ENCODE measurements at regions not wholly inside any gene's neighbourhood (a gene's known extent, or its start where the extent isn't known, plus 50 kb on each side); places are given as distances from the start of the nearest gene placed in this dataset.

- Histone ChIP-seq H3K4me1 (no peaks in the 10 kb centered on the region), H3K4me3 (replicated peaks in 1 of 3) (no peak overlapping the region), H3K36me3 (no peaks in the 10 kb centered on the region), H3K9me3 (no peaks in the 10 kb centered on the region), H3K27me3 (no peaks in the 10 kb centered on the region), H3K27ac (no peak overlapping the region)
- intact Hi-C loops (cut with DNase I), result no loop called here
- WGBS, 2 donors, result 67 to 71% methylated on average over 2 of the region's 2 CpGs
- TF ChIP-seq, protein P1, sequence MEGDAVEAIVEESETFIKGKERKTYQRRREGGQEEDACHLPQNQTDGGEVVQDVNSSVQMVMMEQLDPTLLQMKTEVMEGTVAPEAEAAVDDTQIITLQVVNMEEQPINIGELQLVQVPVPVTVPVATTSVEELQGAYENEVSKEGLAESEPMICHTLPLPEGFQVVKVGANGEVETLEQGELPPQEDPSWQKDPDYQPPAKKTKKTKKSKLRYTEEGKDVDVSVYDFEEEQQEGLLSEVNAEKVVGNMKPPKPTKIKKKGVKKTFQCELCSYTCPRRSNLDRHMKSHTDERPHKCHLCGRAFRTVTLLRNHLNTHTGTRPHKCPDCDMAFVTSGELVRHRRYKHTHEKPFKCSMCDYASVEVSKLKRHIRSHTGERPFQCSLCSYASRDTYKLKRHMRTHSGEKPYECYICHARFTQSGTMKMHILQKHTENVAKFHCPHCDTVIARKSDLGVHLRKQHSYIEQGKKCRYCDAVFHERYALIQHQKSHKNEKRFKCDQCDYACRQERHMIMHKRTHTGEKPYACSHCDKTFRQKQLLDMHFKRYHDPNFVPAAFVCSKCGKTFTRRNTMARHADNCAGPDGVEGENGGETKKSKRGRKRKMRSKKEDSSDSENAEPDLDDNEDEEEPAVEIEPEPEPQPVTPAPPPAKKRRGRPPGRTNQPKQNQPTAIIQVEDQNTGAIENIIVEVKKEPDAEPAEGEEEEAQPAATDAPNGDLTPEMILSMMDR (IDR thresholded peaks at IDR 0.05), result no peak
- TF ChIP-seq POLR2A (IDR thresholded peaks at IDR 0.05), result no peak
- no peak for DNase-seq
These were observed 815.8 kb downstream of the METTL15 start for GRCh38 chr11:28924004-28924403.

- Histone ChIP-seq H3K4me3 (replicated peaks in 1 of 3) (no peak overlapping the region), H3K36me3 (no peaks in the 10 kb centered on the region), H3K27me3 (no peaks in the 10 kb centered on the region), H3K9me3 (no peaks in the 10 kb centered on the region), H3K4me1 (no peaks in the 10 kb centered on the region), H3K27ac (no peak overlapping the region)
- no peak for DNase-seq
- TF ChIP-seq POLR2A (IDR thresholded peaks at IDR 0.05), result no peak
- TF ChIP-seq, protein P1 (IDR thresholded peaks at IDR 0.05), result no peak
- 31 to 72% methylated on average over 2 of the region's 2 CpGs for WGBS, 2 donors
- intact Hi-C loops (cut with DNase I), result no loop called here
These were observed 814.3 kb downstream of the METTL15 start for GRCh38 chr11:28922386-28922981.

DNA sequence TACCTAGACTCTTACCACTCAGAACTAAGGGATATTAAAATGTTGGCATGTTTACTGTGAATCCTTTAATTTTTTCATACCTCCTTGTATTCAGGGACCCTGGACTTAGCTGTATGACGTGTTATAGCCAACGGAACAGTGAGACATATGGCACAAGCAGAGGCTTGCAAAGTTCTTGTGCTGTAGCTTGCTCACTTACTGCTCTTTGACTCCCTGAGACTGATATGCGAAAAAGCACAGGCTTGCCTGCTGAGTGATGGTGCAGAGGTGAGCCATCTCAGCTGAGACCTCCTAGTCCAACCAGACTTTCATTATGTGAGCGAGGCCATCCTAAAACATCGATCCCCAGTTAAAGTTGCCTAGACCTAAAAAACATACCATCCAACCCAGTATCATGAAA is 811.0 kb downstream of the METTL15 start:
- Histone ChIP-seq H3K36me3 (no peaks in the 10 kb centered on the region), H3K4me1 (no peaks in the 10 kb centered on the region), H3K27me3 (no peaks in the 10 kb centered on the region), H3K4me3 (replicated peaks in 1 of 3) (no peak overlapping the region), H3K27ac (no peak overlapping the region), H3K9me3 (no peaks in the 10 kb centered on the region)
- TF ChIP-seq POLR2A (IDR thresholded peaks at IDR 0.05), result no peak
- TF ChIP-seq, protein P1 (IDR thresholded peaks at IDR 0.05), result no peak
- no peak for DNase-seq
- intact Hi-C loops (cut with DNase I), result no loop called here
- 86 to 93% methylated on average over 5 of the region's 5 CpGs for WGBS, 2 donors

GRCh38 chr11:28913883-28914282 is 805.7 kb downstream of the METTL15 start:
- TF ChIP-seq POLR2A (IDR thresholded peaks at IDR 0.05), result no peak
- TF ChIP-seq, protein P1 (IDR thresholded peaks at IDR 0.05), result no peak
- intact Hi-C loops (cut with DNase I), result no loop called here
- Histone ChIP-seq H3K4me3 (replicated peaks in 1 of 3) (no peak overlapping the region), H3K9me3 (no peaks in the 10 kb centered on the region), H3K27me3 (no peaks in the 10 kb centered on the region), H3K4me1 (no peaks in the 10 kb centered on the region), H3K27ac (no peak overlapping the region), H3K36me3 (no peaks in the 10 kb centered on the region)
- no peak for DNase-seq

GRCh38 chr11:28911829-28912228 is 803.6 kb downstream of the METTL15 start:
- Histone ChIP-seq H3K4me3 (replicated peaks in 1 of 3) (no peak overlapping the region), H3K27me3 (no peaks in the 10 kb centered on the region), H3K4me1 (no peaks in the 10 kb centered on the region), H3K36me3 (no peaks in the 10 kb centered on the region), H3K27ac (no peak overlapping the region), H3K9me3 (no peaks in the 10 kb centered on the region)
- intact Hi-C loops (cut with DNase I), result no loop called here
- 71 to 77% methylated on average over 1 of the region's 1 CpG for WGBS, 2 donors
- TF ChIP-seq, protein P1 (IDR thresholded peaks at IDR 0.05), result no peak
- TF ChIP-seq POLR2A (IDR thresholded peaks at IDR 0.05), result no peak
- DNase-seq, result no peak

Data from thyroid gland (tissue), 4 donors.